Suppressor macrophage (primary cell): ENCODE measurements at regions not wholly inside any gene's neighbourhood (a gene's known extent, or its start where the extent isn't known, plus 50 kb on each side); places are given as distances from the start of the nearest gene placed in this dataset.
"Not testable (repeated sequence)": the region's sequence is repeated elsewhere in the genome, so short reads cannot be mapped to it uniquely, and the experiment has no call there.

Experiments
- DNase-seq, 4 experiments: peaks; one replicate each; pipeline ENCODE4 v3.0.0-alpha.2; 2020 to 2022

DNA sequence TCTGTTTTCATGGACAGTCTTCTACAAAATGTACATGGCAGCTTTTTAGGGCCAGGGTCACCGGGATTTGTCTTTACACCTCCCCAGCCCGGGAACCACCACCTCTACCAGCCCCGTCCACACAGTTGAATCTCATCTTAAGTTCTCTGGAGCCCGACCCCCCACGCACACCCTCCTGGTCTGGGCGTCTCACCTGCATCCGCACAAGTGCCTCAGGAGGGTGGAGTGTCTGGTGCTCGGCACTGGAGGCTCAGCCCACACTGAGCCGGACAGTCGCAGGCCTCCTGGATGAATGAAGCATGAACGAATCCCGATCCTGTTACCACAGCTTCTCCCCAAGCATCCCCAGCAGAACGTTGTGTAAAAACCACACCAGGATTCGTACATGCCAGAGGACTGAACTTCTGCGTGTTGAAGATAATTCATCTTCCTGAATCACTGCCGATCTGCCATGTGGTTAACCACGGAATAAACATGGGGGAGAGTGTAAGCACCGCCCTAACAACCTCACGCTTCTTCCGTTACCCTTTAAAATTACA, 162.0 kb downstream of the RTP5 start:
- DNase-seq, result peak in 3 of 4 experiments; percentile 22 to 39 (median 39)

DNA sequence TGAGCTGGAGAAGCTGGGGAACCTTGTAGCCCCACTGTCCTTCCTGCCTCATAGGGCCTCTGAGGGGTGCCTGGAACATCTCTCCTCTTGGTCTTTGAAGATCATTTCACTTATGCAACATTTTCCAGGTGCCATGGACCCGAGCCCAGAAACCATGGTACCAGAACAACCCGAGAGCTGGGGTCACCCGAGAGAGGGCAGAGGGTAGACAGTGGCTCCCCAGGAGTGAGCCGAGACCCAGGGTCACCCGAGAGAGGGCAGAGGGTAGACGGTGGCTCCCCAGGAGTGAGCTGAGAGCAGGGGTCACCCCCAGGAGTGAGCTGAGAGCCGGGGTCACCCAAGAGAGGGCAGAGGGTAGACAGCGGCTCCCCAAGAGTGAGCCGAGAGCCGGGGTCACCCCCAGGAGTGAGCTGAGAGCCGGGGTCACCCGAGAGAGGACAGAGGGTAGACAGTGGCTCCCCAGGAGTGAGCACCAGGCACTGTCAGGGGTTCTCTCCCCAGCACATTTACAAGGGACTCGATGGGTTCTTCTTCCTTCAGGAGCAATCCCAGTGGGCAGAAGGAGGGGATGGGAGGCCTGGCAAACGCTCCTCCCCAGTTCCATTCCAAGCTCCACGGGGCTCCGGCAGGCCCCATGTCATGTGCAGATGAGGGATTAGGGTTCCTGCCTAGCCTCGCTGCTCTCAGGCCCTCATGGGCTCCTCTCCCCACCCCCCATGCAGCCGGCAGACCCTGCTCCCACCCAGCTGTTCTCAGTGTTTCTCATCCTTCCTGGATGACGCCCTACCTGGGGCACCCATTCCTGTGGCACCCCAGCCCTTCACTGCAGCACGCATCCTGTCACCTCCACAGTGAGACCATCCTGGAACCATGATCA, 163.5 kb downstream of the RTP5 start:
- DNase-seq, result no peak

DNA sequence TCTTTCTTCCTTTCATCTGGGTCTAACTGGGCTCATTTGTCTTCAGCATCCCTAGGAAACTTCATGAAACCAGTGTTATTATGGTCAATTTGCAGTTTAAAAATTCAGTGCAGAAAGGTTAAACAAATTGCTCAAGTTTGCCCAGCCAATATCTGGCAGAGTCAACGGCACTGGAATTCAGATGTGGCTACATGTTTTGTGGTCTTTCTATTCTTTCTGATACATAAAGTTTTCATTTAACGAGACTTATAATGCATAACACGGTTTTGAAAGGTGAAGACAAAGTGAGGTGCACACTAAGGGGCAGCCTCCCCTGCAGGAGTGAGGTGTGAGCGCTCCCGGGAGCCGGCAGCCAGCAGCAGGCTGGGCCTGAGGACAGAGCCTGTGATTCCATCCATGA, 164.6 kb downstream of the RTP5 start:
- DNase-seq, result no peak

GRCh38 chr2:242034996-242035814, 165.7 kb downstream of the RTP5 start:
- DNase-seq, result no peak

- no peak for DNase-seq
Measured at GRCh38 chr2:242035858-242036652, 166.5 kb downstream of the RTP5 start.

DNA sequence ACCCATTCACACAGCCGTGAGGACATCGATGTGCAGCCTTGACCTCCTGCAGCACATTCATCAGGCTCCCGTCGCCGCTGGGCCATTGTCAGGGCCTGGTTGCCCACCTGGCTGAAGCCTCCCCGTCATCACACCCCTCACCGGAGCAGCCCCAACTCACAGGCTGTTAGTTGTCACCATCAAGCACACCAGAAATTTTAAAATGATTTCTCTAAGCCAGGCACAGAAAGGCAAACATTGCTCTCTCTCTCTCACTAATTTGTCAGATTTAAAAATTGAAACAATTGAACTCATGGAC, 167.1 kb downstream of the RTP5 start:
- no peak for DNase-seq

- no peak for DNase-seq
Measured at GRCh38 chr2:242038166-242038927, 168.8 kb downstream of the RTP5 start.

GRCh38 chr2:242038928-242039341, 169.4 kb downstream of the RTP5 start:
- no peak for DNase-seq

GRCh38 chr2:242040303-242040655, 170.8 kb downstream of the RTP5 start:
- DNase-seq, result no peak

DNA sequence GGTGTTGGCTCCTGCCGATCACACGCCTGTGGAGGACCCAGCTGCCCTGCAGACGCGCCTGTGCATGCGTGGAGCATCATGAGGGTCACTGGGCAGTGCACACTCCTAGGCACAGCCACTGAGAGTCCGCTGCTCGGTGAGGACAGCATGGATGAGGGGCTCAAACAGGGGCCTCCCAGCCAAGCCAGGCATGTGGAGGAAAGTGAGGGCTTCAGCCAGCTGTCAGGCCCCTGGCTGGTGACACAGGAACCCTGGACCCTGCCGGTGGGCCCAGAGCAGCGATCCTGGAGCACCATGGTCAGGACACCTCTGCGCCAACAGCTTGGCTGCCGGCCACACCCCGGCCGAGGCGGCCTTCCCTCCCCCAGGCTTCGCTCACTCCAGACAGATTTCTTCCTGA, 171.2 kb downstream of the RTP5 start:
- DNase-seq, result no peak

DNA sequence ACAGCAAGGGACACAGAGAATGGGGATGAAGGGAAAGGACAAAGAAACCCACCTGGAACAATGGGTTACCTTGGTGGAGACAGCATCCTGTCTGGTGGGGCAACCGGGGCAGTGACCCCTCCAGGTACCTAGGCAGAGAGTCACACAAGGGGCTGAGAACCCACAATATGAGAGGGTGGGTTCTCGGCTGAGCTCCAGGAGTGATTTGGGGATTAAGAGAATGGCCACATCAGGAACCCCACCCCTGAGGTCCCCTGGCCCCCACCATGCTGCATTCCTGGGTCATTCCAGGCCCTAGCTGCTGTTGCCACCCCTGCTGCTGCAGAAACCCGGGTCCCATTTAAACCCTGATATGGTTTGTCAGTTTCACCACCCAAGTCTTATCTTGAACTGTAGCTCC, 172.3 kb downstream of the RTP5 start:
- no peak for DNase-seq

- DNase-seq, result no peak
Measured at GRCh38 chr2:242043538-242044312, 174.2 kb downstream of the RTP5 start.

- DNase-seq, result no peak
Measured at GRCh38 chr2:242044313-242044590, 174.7 kb downstream of the RTP5 start.

- DNase-seq, result not testable (repeated sequence)
Measured at GRCh38 chr2:242045596-242046144, 176.1 kb downstream of the RTP5 start.

DNA sequence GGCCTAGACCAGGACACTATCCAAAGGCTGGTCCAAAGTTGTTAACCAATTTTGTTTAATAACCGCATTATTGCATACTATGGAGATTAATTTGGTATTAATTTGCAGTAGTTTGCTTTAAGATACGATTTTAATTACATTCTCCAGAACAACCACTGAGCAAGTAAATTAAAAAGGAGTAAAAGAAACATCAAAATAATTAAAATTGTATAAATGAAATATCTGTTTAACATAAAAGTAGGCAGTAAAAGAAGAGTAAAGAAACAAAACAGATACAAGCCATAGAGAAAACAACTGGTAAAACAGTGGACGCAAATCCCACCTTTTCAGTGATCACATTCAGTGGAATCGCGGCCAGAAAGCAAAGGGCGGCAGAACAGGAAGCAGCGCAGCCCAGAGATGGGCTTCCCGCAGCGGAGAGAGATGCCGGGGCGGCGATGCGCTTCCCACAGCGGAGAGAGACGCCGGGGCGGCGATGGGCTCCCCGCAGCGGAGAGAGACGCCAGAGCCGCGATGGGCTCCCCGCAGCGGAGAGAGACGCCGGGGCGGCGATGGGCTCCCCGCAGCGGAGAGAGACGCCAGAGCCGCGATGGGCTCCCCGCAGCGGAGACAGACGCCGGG, 176.8 kb downstream of the RTP5 start:
- DNase-seq, result no peak

DNA sequence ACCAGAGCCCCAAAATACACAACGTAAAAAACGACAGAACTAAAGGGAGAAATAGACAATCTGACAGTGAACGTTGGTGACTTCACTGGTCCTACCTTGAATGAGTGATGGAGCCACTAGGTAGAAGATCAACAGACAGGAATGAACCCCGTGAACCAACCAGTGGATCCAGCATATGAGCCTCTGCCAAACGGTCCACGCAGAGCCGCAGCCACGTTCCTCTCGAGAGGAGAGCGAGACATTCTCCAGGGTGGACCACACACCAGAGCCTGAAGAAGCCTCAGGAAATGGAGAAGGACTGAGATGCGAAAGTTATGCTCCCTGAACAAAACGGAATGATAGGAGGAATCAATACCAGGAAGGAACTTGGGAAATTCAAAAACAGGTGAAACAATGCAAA, 178.4 kb downstream of the RTP5 start:
- DNase-seq, result no peak

DNA sequence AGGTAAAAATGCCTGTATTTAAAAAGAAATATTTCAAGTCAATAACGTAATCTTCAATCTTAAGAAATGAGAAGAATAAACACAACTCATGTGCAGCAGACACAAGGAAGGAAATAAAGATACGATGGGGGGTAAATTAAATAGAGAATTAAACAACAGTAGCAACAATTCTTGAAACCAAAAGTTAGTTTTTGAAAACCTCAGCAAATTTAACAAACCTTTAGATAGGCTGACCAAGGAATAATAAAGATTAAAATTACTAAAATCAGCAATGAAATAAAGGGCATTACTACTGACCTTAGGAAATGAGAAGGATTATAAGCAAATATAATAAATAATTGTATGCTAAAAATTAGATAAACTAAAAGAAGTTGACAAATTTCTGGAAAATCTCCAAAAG, 178.9 kb downstream of the RTP5 start:
- DNase-seq, result no peak

DNA sequence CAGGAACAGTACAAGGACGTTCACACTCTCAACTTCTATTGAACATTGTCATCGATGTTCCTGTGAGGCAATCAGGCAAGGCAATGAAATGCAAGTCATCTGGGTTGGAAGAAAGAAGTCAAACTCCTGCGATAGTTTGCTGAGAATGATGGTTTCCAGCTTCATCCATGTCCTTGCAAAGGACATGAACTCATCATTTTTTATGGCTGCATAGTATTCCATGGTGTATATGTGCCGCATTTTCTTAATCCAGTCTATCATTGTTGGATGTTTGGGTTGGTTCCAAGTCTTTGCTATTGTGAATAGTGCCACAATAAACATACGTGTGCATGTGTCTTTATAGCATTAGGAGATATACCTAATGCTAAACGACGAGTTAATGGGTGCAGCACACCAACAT, 180.0 kb downstream of the RTP5 start:
- DNase-seq, result not testable (repeated sequence)

DNA sequence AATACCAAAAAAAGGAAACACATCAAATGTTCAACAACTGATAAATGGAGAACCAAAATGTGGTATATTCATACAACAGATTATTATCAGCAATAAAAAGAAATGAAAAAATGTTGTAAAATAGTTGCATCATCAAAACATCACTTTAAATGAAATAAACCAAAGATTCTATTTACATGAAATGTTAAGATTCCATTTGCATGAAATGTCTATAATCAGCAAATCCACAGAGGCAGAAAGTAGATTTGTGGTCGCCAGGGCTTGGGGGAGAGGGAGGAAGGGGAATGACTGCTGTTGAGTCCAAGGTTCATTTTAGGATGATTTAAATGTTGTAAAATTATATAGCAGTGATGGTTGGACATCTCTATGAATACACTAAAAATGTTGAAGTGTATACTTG, 181.9 kb downstream of the RTP5 start:
- DNase-seq, result no peak

DNA sequence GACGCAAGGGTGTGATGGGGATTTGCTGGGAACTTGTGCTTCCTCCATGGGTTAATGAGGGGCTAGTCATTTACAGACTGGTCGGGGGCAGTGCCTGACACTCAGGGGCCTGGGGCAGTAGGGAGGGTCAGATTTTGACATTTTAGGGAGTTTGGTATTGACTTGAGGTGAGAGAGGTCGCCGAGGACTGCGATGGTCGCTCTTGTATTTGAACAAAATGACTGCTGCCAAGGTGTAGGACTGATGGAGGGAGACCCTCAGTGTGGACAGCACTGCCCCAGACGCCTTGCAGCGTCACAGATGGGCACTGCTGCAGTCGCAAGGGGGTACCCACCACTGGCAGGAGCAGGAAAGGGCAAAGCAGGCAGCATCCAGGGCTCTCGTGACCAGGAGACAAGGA, 182.9 kb downstream of the RTP5 start:
- no peak for DNase-seq

- no peak for DNase-seq
Measured at GRCh38 chr2:242053921-242054320, 184.4 kb downstream of the RTP5 start.
